ENCODE measurements at regions not wholly inside any gene's neighbourhood (a gene's known extent, or its start where the extent isn't known, plus 50 kb on each side); places are given as distances from the start of the nearest gene placed in this dataset.
"Not testable (repeated sequence)": the region's sequence is repeated elsewhere in the genome, so short reads cannot be mapped to it uniquely, and the experiment has no call there.

DNA sequence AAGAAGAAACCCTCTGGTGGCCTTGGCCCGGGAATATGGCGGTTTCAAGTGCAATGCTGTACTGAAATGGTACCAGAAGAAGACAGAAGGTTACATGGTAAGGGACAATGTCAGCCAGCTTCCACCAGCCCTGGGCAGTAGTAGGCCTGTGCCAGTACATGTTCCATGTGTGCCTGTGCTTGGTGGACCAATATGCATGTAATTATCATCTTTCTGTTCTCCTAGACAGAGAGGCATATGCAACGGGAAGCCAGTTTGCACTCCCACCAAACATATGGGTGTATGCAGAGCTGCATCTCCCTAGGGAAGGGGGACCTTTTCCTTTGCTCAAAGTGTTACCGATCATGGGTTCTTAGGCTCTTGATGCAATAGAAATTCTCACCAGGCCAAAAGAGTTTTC is 80.9 kb upstream of the ADORA2B start:
- DNase-seq, result not testable (repeated sequence)

DNA sequence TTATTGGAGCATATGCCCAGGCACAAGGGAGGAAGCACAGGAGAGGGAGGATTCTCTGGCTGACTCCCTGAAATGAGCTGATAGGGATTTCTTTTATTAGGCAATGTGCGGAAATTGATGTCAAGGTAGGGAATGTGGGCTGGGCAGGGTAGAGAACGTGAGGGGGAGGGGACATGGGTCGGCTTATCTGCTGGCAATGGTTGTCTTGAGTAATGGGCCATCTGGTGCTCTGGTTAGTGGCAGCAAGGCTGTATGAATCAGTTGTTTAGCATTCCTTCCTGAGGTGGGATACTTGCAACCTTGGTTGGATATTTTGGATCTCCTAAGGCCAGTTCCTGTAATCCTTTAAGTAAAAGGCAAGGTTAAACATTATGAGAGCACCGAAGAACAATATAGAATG is 80.5 kb upstream of the ADORA2B start:
- not testable (repeated sequence) for DNase-seq

DNA sequence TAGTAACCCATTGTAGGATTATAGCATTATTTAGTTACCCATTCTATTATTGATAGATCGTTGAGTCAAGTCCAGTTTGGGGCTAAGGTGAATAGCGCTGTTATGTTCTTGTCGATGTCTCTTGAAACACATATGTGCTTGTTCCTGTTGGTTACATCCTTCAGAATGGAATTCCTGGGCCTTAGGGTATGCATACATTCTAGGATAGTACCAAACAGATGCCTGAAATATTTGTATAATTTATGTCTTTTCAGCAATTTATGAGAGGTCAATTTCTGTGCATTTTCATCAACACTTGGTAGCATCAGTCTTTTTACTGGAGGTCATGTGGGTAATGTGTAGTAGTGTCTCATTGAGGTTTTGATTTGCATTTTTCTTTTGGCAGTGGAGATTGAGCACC is 78.9 kb upstream of the ADORA2B start:
- not testable (repeated sequence) for DNase-seq

DNA sequence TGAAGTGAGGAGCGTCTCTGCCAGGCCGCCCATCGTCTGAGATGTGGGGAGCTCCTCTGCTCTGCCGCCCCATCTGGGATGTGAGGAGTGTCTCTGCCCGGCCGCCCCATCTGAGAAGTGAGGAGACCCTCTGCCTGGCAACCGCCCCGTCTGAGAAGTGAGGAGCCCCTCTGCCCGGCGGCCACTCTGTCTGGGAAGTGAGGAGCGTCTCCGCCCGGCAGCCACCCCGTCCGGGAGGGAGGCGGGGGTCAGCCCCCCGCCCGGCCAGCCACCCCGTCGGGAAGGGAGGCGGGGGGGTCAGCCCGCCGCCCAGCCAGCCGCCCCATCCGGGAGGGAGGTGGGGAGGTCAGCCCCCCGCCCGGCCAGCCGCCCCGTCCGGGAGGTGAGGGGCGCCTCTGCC is 77.6 kb upstream of the ADORA2B start:
- DNase-seq, result not testable (repeated sequence)

DNA sequence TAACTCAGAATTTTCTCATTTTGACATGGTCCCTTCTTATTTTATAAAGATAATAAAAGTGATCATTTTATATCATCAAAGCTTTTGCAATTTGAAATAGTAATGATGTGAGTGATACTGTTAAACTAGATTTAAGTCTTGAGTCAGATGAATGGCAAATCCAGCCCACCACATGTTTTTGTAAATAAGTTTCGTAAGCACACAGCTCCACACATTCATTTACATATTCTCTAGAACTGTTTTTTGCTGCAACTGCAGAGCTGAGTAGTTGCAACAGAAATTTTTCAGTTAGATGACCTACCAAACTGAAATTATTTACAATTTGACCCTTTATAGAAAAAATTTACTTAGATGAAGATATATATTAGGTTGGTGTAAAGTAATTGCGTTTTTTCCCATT is 75.1 kb upstream of the ADORA2B start:
- DNase-seq, result not testable (repeated sequence)

DNA sequence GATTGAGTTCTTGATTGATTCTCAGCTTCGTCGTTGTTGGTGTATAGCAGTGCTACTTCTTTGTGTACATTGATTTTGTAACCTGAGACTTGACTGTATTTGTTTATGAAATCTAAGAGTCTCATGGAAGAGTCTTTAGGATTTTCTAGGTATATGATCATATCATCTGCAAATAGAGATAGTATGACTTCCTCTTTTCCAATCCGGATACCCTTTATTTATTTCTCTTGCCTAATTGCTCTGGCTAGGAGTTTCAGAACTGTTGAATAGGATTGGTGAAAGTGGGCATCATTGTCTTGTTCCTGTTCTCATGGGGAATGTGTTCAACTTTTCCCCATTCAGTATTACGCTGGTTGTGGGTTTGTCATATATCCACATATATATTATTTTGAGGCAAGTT is 72.3 kb upstream of the ADORA2B start:
- DNase-seq, result not testable (repeated sequence)

DNA sequence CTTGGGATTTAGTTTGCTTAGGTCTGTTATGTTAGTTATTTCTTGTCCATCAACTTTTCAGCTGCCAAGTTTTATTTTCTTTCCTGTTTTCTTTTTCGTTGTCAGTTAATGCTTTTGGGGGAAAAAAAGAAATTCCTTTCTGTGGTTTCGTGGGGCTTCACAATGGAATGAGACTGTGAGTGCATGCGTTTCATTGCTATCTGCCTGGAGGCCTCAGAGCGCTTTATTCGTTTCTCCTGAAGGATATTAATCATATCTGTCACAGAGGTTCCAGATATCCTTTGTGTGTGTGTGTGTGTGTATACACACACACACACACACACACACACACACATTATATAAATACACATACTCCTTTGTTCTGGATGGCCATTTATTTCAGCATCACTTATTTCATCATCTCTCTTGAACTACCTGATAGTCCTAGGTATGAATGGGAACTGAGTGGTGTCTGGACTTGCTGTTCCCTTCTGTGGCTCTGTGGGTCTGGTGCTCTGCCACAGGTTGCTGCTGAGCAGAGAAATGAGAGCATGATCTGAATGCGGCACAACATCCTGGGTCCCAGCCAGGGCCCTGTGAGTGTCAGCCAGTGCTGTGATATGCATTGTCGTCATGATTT is 66.9 kb upstream of the ADORA2B start:
- not testable (repeated sequence) for DNase-seq

DNA sequence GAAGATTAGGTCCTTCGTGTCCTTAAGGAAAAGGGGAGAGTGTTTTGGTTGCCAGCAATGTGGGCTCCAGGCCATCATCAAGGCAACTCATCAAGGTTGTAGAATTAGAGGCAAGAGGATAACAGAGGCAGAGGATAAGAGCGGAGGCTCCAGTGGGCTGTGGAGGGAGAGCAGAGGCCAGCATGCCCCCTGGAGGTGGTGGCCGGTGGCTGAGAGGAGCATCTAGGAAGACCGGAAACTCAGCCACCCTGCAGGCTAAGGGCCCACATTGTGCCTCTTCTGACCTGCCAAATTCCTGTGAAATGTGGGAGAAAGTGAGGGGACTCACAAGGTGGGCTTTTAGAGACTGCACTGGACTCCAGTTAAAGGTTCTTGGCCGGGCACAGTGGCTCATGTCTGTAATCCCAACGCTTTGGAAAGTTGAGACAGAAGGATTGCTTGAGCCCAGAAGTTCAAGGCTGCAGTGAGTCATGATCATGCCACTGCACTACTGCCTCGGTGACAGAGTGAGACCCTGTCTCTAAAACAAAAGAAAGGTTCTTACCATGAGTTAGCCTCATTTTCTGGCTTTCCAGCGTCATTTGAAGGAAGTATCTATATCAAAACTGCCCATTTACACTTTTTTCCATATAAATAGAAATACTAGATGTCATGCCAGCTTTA is 62.7 kb upstream of the ADORA2B start:
- DNase-seq, result no peak

DNA sequence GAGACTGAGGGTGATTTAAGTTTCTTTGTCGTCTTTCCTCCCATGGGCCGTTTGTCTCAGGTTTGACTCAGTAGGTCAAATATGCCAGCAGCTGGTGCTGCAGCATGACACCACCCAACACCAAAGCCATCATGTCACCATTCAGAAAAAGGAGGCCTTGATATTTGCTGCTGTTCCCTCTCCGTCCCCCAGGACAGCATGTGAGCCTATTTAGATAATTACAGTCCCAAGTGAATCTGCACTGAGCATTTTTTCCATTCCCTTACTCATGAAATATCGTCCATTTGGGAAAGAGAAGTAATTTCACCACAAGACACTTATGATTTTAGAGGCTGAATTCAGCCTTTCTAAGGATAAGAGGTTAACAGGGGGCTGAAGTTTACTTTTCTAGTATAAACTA is 62.2 kb upstream of the ADORA2B start:
- DNase-seq, result no peak

DNA sequence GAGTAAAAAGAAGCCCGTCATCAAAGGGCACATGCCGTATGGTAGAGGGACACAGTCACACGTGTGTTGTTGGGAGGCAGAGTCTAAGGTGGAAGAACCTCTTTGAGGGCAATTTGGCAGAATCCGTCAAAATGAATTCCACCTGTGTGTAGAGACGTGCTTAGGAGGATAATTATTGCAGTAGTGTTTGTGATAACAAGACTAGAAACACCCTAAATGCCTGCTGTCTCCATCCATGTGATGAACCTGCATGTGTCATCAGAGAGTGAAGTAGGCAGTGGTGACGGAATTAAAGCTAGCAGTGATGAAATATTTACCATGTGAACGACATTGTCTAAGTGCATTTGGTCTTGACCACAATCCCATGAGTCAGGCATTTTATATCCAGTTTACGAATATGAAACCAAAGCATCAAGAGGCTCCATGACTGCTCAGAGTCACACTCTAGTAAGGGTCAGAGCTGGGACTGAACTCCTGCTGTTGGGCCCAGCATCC is 61.3 kb upstream of the ADORA2B start:
- DNase-seq, result no peak

DNA sequence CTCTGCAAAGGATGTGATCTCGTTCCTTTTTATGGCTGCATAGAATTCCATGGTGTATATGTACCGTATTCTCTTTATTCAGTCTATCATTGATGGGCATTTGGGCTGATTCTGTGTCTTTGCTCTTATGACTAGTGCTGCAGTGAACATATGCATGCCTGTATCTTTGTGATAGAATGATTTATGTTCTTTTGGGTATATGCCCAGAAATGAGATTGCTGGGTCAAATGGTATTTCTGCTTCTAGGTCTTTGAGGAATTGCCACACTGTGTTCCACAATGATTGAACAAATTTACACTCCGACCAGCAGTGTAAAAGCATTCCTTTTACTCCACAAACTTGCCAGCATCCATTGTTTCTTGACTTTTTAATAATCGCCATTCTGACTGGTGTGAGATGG is 60.2 kb upstream of the ADORA2B start:
- DNase-seq, result no peak

DNA sequence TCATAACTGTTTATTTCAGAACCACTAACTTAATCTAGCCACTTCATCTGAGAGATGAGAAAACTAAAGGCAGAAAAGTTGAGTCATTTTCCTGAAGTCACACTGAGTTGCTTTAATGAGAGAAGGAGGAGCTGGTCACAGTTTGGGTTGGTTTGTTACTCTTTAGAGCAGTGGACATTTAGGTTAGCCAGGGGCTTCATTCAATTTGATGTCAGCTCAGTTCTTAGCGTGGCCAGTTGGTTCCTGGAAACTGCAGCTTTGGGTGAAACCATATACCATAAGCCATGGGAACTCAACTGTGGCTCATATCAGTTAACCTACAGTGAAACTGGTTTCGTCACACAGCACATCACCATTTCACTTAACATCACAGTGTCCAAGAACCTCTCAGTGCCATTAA is 59.2 kb upstream of the ADORA2B start:
- DNase-seq, result no peak

DNA sequence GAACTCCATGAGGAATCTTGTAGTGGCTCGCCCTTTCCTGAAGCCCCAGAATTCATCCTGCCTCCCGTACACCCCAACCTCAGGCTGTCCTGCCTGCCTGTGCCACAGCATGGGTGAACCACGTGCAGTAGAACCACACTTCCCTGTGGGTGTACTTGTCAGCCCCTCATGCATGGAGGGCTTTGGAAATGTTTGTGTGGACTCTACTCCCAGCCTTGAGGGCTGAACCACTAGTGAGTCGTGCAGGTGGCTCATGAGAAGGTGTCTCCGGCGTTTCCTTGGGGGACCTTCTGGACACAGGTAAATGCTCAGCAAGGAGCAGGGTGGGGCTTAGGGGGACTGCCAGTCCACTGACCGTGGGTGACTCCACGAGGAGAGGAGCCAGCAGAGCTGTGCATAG is 58.7 kb upstream of the ADORA2B start:
- no peak for DNase-seq

DNA sequence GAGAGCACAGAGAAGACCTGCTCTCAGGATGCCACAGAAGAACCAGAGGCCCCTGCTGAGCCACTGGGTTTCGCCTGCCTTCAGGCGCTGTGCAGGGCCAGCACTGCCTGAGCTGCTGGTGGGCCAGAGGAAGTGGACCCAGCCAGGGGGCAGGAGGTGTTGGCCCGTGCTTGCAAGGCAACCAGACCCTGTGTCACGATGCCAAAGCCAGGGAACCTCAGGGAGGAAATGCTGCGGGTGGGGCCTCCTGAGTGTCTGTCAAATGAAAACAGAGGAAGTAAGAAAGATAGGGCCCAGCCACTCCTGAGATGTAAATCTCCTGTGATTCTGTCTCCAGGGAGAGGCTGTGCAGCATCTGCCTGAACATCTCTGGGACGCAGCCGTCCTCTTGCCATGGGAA is 58.1 kb upstream of the ADORA2B start:
- DNase-seq, result no peak

DNA sequence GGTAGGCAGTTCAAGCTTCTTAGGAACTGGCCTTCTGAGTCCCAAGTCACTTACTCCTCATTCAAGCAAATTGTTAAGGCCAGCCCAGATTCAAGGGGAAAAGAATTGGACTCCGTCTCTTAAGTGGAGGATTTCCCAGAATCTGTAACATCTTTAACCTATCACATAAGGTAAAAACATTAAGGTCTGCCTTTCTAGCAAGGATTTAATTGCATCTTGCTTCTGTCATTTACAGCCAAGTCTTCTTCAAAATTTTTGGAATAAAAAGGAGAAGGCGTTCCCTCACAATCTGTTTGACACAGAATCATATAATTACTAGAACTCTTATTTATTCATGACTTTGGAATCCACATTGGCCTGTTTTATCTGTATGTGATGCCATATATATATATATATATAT is 56.5 kb upstream of the ADORA2B start:
- no peak for DNase-seq

DNA sequence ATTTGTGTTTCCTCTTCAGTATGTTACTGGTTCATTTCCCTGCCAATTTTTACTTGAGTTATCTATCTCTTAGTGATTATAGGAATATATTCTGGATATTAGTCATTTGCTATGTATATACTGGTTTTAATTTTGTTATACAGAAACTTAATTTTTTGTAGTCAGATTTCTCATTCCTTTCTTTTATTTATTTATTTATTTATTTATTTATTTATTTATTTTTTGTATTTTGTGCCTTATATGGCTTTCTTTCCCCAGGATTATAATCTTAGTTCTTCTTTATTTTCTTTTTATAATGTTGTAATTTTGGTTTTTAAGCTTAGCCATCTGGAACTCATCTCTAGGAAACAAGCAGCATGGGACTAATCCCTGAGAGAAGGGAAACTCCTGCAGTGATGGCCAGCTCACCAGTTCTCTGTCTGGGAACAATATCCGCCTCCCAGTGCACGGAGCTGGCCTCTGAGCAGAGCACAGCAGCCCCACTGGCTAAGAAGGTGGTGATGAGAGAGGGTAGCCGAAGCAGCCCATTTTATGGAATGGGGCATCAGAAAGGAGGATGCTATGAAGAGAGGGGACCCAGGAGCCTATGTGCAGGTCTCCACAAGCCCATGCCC is 54.5 kb upstream of the ADORA2B start:
- DNase-seq, result no peak

DNA sequence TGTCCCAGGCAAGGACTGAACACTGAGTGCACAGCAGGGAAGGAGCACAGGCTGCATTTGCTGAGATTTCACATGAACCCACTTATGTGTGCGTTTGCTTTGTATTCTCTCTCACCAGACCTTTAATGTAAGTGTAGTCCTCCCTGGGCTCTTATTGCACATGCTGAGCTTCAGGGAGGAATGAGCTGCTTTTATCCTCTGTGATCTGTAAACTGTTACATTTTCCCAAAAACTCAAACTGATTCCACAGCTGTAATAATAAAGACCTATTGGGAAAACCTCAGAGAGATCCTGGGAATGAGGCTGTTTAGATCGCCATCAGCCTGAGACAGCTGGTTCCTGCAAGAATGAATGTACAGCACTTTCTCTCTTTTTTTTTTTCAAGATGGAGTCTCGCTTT is 53.6 kb upstream of the ADORA2B start:
- DNase-seq, result no peak

DNA sequence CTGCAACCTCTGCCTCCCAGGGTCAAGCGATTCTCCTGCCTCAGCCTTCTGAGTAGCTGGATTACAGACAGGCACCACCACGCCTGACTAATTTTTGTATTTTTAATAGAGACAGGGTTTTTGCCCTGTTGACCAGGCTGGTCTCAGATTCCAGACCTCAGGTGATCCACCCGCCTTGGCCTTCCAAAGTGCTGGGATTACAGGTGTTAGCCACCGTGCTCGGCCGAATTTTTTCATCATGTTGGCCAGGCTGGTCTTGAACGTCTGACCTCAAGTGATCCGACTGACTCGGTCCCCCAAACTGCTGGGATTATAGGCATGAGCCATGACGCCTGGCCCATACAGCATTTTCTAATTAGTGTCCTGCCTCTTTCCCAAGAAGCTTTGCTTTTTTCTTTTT is 52.7 kb upstream of the ADORA2B start:
- no peak for DNase-seq

DNA sequence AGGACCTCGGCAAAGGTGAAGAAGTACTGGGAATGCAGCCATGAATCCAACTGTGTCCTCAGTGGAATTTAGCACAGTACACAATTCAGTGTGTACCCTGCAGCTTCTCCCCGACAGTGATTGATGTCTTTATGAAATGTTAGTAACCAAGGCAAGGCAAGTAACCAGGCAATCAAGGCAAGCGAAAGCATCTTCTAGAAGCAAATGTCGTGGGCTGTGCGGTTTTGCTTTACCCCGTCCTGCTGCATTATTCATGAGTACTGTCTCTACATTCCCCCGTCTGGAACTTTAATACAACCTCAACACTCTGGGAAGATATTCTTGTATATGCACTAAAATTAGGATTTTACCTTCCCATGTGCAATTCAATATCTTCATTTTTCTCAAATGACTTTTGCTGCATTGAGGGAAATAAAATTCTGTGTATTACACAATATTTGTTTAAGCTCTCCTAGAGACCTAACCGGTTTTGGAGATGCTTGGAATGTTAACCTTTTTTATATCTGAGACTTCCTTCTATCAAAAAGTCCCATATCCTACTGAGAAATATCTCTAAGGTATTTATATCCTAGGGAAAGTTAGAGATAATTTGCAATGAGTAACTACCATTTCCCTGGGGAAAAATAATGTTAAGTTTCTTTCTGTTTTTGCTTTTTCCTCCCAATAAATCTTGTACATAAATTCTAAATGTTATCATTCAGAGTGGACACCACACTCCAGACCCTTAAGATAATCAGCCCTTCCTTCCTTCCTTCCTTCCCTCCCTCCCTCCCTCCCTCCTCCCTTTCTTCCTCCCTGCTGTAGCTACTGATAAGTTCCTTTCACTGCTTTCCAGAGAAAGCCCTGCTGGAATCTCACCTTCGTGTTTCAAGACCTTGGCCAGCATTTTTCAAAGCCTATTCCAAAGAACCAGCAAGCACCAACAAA is 51.9 kb upstream of the ADORA2B start:
- DNase-seq, result no peak

DNA sequence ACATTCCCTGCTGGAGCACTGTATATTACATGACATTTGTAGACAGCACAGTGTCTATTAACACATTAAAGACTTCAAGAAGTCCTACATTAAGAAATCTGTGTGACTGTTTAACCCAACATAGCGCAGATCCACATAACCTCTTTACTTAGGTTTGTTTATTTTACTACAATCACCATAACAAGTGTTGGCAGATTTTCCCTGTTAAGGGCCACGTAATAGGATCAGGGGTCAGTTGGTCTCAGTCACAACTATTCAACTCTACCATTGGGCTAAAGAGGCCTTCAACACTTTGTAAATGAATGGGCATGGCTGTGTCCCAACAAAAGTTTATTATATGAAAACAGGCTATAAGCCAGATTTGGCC is 51.3 kb upstream of the ADORA2B start:
- DNase-seq, result no peak

DNA sequence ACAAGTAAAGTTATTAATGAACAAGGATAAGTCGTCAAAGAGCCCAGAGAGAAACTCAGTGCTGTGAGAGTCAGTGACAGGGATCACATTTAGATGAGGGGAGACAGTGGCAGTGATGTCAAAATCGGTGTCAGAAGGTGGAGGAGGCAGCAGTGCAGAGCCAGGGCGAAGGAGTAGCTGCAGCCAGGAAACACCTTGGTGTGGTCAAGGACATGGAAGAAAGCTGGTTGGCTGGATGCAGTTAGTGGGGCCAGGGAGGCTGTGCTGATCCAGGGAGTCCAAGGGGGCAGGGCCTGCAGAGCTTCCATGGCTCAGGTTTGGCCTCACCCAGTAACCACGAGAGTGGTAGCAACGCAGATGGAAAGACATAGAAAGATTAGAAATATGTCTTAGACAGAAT is 50.7 kb upstream of the ADORA2B start:
- no peak for DNase-seq

DNA sequence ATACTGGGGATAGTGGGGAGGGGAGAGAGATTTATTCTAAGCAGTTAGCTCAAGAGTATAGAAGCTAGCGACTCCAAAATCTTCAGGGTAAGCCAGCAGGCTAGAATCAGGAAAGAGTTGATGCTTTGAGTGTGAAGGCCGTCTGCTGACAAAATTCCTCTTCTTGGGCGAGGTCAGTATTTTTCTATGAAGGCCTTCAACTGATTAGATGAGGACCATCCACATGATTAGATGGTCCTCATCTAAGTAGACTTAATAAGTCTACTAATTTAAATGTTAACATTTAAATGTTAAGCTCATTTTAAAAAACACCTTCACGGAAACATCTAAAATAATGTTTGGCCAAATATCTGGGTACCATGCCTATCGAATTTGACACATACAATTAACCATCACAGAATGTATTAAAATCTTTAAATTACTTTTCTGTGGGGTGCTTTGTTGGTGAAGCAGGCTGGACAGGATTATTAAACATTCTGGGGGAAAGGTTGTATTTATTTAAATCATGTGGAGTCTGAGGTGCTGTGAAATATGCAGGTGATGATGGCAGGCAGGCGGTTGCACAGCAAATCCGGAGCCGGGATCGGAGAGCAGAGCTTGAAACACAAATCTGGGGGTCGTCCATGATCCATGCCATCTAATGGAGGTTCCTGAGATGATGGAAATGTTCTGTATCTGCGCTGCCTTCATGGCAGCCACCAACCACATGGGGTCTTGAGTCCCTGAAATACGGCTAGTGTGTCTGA is 49.8 kb upstream of the ADORA2B start:
- no peak for DNase-seq
